KMS-11 (cell line): ENCODE measurements at regions not wholly inside any gene's neighbourhood (a gene's known extent, or its start where the extent isn't known, plus 50 kb on each side); places are given as distances from the start of the nearest gene placed in this dataset.

Experiments
- H2AFZ ChIP-seq: fragments of 200-600 bp; sonication (generic); 2 replicates; pipeline ENCODE4 v1.6.1; 2016; ENCODE audit warnings: antibody characterized with exemption, mixed run types, low read depth
- H3K27ac ChIP-seq: fragments of 200-600 bp; sonication (generic); 2 replicates; pipeline ENCODE4 v1.6.1; 2016; ENCODE audit warnings: mild to moderate bottlenecking, mixed run types
- H3K27me3 ChIP-seq: fragments of 200-600 bp; sonication (generic); 2 replicates; pipeline ENCODE4 v1.6.1; 2017; ENCODE audit warnings: mild to moderate bottlenecking, low read depth, mixed run types, moderate library complexity; ENCODE audit not compliant: insufficient read depth
- H3K36me3 ChIP-seq: fragments of 200-600 bp; sonication (generic); 2 replicates; pipeline ENCODE4 v1.6.1; 2017; ENCODE audit warnings: mild to moderate bottlenecking, mixed run types; ENCODE audit not compliant: insufficient read depth
- H3K4me1 ChIP-seq: fragments of 200-600 bp; sonication (generic); 2 replicates; pipeline ENCODE4 v1.6.1; 2016; ENCODE audit warnings: mild to moderate bottlenecking, low read depth, mixed run types; ENCODE audit not compliant: poor library complexity, severe bottlenecking
- H3K4me2 ChIP-seq: fragments of 200-600 bp; sonication (generic); 2 replicates; pipeline ENCODE4 v1.7.0; 2016; ENCODE audit warnings: mild to moderate bottlenecking, mixed run types
- H3K4me3 ChIP-seq: fragments of 200-600 bp; sonication (generic); IDR thresholded peaks from 2 replicates; pipeline ENCODE4 v1.6.1; 2017; ENCODE audit warnings: low read depth, low read length, mixed read lengths; ENCODE audit not compliant: insufficient read depth
- H3K79me2 ChIP-seq: fragments of 200-600 bp; sonication (generic); 2 replicates; pipeline ENCODE4 v1.6.1; 2016; ENCODE audit warnings: low read depth, mixed run types; ENCODE audit not compliant: insufficient read depth
- H3K9ac ChIP-seq: fragments of 200-600 bp; sonication (generic); 2 replicates; pipeline ENCODE4 v1.6.1; 2016; ENCODE audit warnings: mild to moderate bottlenecking, mixed run types
- H4K20me1 ChIP-seq: fragments of 200-600 bp; sonication (generic); 2 replicates; pipeline ENCODE4 v1.6.1; 2016; ENCODE audit warnings: mild to moderate bottlenecking, mixed run types; ENCODE audit not compliant: insufficient read depth
- TF ChIP-seq, protein P1 (sequence below): fragments of 200-600 bp; sonication (generic); conservative IDR thresholded peaks from 2 replicates; pipeline ENCODE4 v1.6.1; 2017; ENCODE audit warnings: low read depth, mild to moderate bottlenecking, antibody characterized with exemption, low read length, moderate library complexity, mixed read lengths

DNA sequence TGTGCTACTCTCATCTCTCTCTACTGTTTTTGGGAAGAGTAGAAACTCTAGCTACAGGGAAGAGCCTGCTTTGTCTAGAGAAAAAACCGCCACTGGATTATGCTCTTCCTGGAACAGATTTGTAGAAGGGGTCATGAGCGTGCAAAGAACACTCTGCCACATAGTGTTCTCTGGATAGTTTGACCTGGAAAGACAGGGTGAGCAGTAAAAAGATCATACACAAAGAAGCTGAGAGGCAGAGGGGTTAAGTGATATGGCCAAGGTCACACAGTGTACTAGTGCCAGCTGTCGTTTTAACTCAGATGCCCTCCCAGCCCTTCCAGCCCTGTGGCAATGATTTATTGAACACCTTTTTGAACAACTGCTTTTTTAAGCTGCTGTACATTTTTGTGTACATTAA is 182.2 kb downstream of the NNT start:
- Histone ChIP-seq H3K4me1 (no peaks in the 10 kb centered on the region), H3K27ac (no peak overlapping the region), H3K79me2 (no peaks in the 10 kb centered on the region), H3K4me2 (no peak overlapping the region), H3K36me3 (no peaks in the 10 kb centered on the region), H3K9ac (no peak overlapping the region), H3K4me3 (no peak overlapping the region), H3K27me3 (no peaks in the 10 kb centered on the region), H2AFZ (no peak overlapping the region), H4K20me1 (no peaks in the 10 kb centered on the region)
- TF ChIP-seq, protein P1, sequence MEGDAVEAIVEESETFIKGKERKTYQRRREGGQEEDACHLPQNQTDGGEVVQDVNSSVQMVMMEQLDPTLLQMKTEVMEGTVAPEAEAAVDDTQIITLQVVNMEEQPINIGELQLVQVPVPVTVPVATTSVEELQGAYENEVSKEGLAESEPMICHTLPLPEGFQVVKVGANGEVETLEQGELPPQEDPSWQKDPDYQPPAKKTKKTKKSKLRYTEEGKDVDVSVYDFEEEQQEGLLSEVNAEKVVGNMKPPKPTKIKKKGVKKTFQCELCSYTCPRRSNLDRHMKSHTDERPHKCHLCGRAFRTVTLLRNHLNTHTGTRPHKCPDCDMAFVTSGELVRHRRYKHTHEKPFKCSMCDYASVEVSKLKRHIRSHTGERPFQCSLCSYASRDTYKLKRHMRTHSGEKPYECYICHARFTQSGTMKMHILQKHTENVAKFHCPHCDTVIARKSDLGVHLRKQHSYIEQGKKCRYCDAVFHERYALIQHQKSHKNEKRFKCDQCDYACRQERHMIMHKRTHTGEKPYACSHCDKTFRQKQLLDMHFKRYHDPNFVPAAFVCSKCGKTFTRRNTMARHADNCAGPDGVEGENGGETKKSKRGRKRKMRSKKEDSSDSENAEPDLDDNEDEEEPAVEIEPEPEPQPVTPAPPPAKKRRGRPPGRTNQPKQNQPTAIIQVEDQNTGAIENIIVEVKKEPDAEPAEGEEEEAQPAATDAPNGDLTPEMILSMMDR, result no peak

DNA sequence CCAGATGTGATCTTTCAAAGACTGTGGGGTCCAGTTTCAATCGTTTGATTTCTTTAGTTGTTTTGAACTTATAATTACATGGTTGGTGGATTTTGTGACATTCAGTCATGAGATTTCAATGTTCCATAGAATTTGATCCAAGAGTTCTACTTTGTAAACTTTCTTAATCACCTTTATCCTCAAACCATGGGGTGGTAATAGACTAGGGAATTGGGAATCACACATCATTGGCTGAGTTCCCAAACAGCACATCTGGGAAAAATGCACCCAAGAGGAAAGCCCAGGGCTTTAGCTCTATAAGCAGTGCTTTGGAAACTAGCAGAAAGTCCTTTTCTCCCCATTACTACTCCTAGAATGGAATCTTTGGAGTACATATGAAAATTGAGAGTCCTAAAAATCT is 177.6 kb downstream of the NNT start:
- Histone ChIP-seq H3K4me2 (no peak overlapping the region), H2AFZ (no peak overlapping the region), H3K4me1 (no peaks in the 10 kb centered on the region), H3K79me2 (no peaks in the 10 kb centered on the region), H3K9ac (no peak overlapping the region), H3K27me3 (no peaks in the 10 kb centered on the region), H4K20me1 (no peaks in the 10 kb centered on the region), H3K4me3 (no peak overlapping the region), H3K36me3 (no peaks in the 10 kb centered on the region), H3K27ac (no peak overlapping the region)
- TF ChIP-seq, protein P1, result no peak

DNA sequence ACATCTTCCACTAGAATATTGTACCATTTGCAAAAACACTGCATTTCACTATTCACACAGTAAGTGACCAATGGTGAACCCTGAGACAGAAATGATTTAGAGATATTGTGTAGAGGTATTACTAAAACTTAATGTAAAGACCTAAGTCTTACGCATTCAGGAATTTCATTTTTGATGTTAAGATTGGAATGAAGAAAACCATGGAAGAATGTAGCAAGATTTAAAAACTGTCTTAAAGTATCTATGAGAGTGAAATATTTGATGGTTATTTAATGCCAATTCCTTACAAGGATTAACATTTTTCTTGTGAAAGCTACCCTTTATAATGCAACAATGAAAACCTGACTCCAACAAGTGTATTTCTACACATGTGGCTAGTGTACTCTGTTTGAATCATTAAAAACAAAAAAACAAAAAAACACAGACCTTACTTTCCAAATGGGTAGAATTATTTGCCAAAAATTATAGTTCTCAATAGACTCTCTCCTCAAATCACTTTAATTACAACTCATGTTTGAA is 172.0 kb downstream of the NNT start:
- no peak overlapping the region for H3K9ac ChIP-seq
- H2AFZ ChIP-seq, result no peak overlapping the region
- H3K79me2 ChIP-seq, result no peaks in the 10 kb centered on the region
- H3K36me3 ChIP-seq, result no peaks in the 10 kb centered on the region
- H3K4me2 ChIP-seq, result no peak overlapping the region
- H4K20me1 ChIP-seq, result no peaks in the 10 kb centered on the region
- no peak overlapping the region for H3K4me3 ChIP-seq
- H3K27ac ChIP-seq, result no peak overlapping the region
- H3K27me3 ChIP-seq, result no peaks in the 10 kb centered on the region
- H3K4me1 ChIP-seq, result peaks cover 12% of the 10 kb centered on the region
- TF ChIP-seq, protein P1, result no peak

DNA sequence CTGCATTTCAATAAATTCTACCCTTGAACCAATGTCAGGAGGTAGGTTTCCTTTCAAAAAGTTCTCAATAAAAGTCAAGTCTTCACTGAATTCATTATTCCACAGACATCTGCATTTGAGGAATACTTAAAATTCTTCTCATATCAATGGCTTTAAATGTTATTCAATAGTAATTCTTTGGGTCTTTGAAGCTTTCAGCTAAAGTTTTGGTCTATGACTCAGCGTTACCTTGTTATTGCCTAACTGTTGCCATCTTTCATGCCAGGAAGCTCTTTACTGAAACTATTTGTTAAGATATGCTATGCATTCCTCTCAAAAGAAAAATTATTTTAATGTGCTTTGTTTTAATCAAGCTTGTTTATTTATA is 170.5 kb downstream of the NNT start:
- H4K20me1 ChIP-seq, result no peaks in the 10 kb centered on the region
- TF ChIP-seq, protein P1, result no peak
- no peaks in the 10 kb centered on the region for H3K79me2 ChIP-seq
- H2AFZ ChIP-seq, result 0 out of 2 replicates have a peak overlapping the region, but pooled peaks have one; percentile 12
- H3K4me2 ChIP-seq, result no peak overlapping the region
- no peak overlapping the region for H3K9ac ChIP-seq
- H3K36me3 ChIP-seq, result no peaks in the 10 kb centered on the region
- no peak overlapping the region for H3K4me3 ChIP-seq
- H3K27me3 ChIP-seq, result no peaks in the 10 kb centered on the region
- H3K4me1 ChIP-seq, result peaks cover 12% of the 10 kb centered on the region
- no peak overlapping the region for H3K27ac ChIP-seq
